Fibroblast of lung (primary cell): ENCODE measurements at regions not wholly inside any gene's neighbourhood (a gene's known extent, or its start where the extent isn't known, plus 50 kb on each side); places are given as distances from the start of the nearest gene placed in this dataset.

ENCODE experiments used
- DNase-seq, 2 donors: peaks; one replicate each; pipeline versions ENCODE4 v3.0.0 to v3.0.0-alpha.2; 2010; ENCODE audit warnings: low read depth in 2 of 2
- H2AFZ ChIP-seq: 2 replicates; pipeline ENCODE4 v1.5.1; 2012; ENCODE audit warnings: low read length, control low read depth, inconsistent platforms
- H3K27ac ChIP-seq: 2 replicates; pipeline ENCODE4 v1.5.1; 2011; ENCODE audit warnings: low read length, control low read depth; ENCODE audit not compliant: insufficient read depth
- H3K27me3 ChIP-seq: 2 replicates; pipeline ENCODE4 v1.5.1; 2011; ENCODE audit warnings: mild to moderate bottlenecking, low read length; ENCODE audit not compliant: control insufficient read depth, insufficient read depth
- H3K36me3 ChIP-seq: 2 replicates; pipeline ENCODE4 v1.5.1; 2011; ENCODE audit warnings: low read length; ENCODE audit not compliant: control insufficient read depth, insufficient read depth
- H3K4me1 ChIP-seq: 2 replicates; pipeline ENCODE4 v1.5.1; 2011; ENCODE audit warnings: low read length; ENCODE audit not compliant: control insufficient read depth, insufficient read depth; ENCODE audit errors: extremely low read depth
- H3K4me2 ChIP-seq: 2 replicates; pipeline ENCODE4 v1.5.1; 2011; ENCODE audit warnings: low read length, control low read depth; ENCODE audit not compliant: insufficient read depth; ENCODE audit errors: extremely low read depth
- H3K4me3 ChIP-seq, 4 experiments: fragments of 200-600 bp in 1 of 4; sonication (generic) in 1 of 4; replicated peaks in 1 of 4; 2 replicates each; pipeline ENCODE4 v1.5.1; 2011 to 2016; ENCODE audit warnings: low read length in 4 of 4, low read depth in 3 of 4, mild to moderate bottlenecking in 3 of 4, control low read depth in 2 of 4, inconsistent platforms in 1 of 4, mixed read lengths in 1 of 4; ENCODE audit not compliant: insufficient read depth in 1 of 4; ENCODE audit errors: control extremely low read depth in 1 of 4
- H3K79me2 ChIP-seq: 2 replicates; pipeline ENCODE4 v1.5.1; 2012; ENCODE audit warnings: mild to moderate bottlenecking, low read length, inconsistent platforms; ENCODE audit not compliant: control insufficient read depth, insufficient read depth
- H3K9ac ChIP-seq: 2 replicates; pipeline ENCODE4 v1.5.1; 2011; ENCODE audit warnings: mild to moderate bottlenecking, low read length, control low read depth; ENCODE audit not compliant: insufficient read depth
- H3K9me3 ChIP-seq: 2 replicates; pipeline ENCODE4 v1.5.1; 2012; ENCODE audit warnings: low read depth, low read length; ENCODE audit not compliant: control insufficient read depth, insufficient read depth
- H4K20me1 ChIP-seq: 2 replicates; pipeline ENCODE4 v1.5.1; 2011; ENCODE audit warnings: low read length; ENCODE audit not compliant: control insufficient read depth, insufficient read depth; ENCODE audit errors: extremely low read depth
- EZH2 ChIP-seq: IDR thresholded peaks from 2 replicates; pipeline ENCODE4 v1.5.1; 2012; ENCODE audit warnings: low read length, control low read depth, mild to moderate bottlenecking; ENCODE audit errors: missing control alignments
- TF ChIP-seq, protein P1 (sequence below), 2 donors: IDR thresholded peaks in 1 of 2; conservative IDR thresholded peaks in 1 of 2; 1 replicate in 1 of 2; 2 replicates in 1 of 2; pipeline ENCODE4 v1.5.1; 2011 to 2012; ENCODE audit warnings: low read length in 2 of 2, control low read depth in 1 of 2, inconsistent platforms in 1 of 2, low read depth in 1 of 2, mild to moderate bottlenecking in 1 of 2

DNA sequence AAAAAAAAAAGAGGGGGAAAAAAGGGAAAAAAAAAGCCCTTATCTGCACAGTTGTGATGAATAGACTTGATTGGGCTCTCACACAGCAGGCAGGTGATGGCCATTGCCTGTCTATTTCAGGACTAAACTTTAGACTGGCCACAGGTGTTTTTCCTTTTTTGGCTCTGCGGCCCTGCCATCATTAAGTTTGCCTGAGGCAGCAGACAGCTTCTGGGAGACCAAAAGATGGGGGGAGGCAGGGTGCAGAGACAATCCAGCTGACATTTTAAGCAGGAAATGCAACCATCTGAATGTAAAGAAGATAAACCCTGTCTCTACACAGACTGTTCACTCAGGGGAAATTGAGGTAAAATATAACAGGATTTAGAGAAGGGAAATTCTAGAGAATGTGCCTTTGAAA lies 295.0 kb upstream of the KCNH8 start:
- TF ChIP-seq, protein P1, sequence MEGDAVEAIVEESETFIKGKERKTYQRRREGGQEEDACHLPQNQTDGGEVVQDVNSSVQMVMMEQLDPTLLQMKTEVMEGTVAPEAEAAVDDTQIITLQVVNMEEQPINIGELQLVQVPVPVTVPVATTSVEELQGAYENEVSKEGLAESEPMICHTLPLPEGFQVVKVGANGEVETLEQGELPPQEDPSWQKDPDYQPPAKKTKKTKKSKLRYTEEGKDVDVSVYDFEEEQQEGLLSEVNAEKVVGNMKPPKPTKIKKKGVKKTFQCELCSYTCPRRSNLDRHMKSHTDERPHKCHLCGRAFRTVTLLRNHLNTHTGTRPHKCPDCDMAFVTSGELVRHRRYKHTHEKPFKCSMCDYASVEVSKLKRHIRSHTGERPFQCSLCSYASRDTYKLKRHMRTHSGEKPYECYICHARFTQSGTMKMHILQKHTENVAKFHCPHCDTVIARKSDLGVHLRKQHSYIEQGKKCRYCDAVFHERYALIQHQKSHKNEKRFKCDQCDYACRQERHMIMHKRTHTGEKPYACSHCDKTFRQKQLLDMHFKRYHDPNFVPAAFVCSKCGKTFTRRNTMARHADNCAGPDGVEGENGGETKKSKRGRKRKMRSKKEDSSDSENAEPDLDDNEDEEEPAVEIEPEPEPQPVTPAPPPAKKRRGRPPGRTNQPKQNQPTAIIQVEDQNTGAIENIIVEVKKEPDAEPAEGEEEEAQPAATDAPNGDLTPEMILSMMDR (conservative IDR thresholded peaks at IDR 0.05 in 1 of 2, IDR thresholded peaks at IDR 0.05 in 1 of 2; ENCODE audit: low read depth in 1 of 2, low read length in 2 of 2) = no peak
- TF ChIP-seq EZH2 = no peak

DNA sequence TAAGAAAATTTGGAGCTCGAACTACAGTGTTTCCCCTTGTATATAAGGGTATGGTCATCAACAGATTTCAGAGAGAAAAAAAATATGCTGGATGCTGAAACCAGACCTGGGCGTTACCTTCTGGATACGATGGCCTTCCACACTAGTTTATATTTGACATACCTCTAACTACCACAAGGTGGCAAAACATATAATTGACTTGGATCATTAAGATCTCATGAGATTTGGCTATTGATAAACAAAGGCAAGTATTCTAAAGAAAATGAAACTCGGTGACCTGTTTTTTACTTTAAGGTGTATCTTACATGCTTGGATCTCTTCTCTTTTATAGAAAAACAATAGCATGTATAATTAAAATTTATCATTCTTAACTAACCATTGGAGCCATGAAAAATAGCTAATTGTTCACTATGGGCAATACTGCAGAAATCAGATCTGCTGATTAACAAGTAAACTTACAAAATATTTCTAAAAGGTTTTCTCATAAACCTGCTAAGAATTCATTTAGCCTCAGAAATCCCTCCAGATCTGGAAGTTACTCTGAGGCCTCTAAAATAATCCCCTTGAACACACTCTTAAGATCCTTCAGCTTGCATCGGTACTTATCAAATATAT lies 300.6 kb upstream of the KCNH8 start:
- no peak overlapping the region for H3K4me3 ChIP-seq
- DNase-seq = no peak
- no peaks in the 10 kb centered on the region for H3K9me3 ChIP-seq
- TF ChIP-seq, protein P1 (conservative IDR thresholded peaks at IDR 0.05 in 1 of 2, IDR thresholded peaks at IDR 0.05 in 1 of 2; ENCODE audit: low read depth in 1 of 2, low read length in 2 of 2) = no peak
- TF ChIP-seq EZH2 = no peak
- H3K4me2 ChIP-seq = no peak overlapping the region
- no peak overlapping the region for H3K9ac ChIP-seq
- no peaks in the 10 kb centered on the region for H3K79me2 ChIP-seq
- H3K36me3 ChIP-seq = no peaks in the 10 kb centered on the region
- no peak overlapping the region for H3K27ac ChIP-seq
- no peaks in the 10 kb centered on the region for H3K4me1 ChIP-seq
- no peaks in the 10 kb centered on the region for H4K20me1 ChIP-seq
- H3K27me3 ChIP-seq = no peaks in the 10 kb centered on the region
- no peak overlapping the region for H2AFZ ChIP-seq

More for the DNA sequence above, 295.0 kb upstream of the KCNH8 start:
- Histone ChIP-seq H3K9me3 (no peaks in the 10 kb centered on the region), H3K36me3 (no peaks in the 10 kb centered on the region), H2AFZ (no peak overlapping the region), H3K27ac (no peak overlapping the region), H3K4me2 (no peak overlapping the region), H3K9ac (no peak overlapping the region), H3K79me2 (no peaks in the 10 kb centered on the region), H3K4me1 (no peaks in the 10 kb centered on the region), H4K20me1 (no peaks in the 10 kb centered on the region), H3K4me3 (no peak overlapping the region), H3K27me3 (no peaks in the 10 kb centered on the region)
- DNase-seq = no peak

DNA sequence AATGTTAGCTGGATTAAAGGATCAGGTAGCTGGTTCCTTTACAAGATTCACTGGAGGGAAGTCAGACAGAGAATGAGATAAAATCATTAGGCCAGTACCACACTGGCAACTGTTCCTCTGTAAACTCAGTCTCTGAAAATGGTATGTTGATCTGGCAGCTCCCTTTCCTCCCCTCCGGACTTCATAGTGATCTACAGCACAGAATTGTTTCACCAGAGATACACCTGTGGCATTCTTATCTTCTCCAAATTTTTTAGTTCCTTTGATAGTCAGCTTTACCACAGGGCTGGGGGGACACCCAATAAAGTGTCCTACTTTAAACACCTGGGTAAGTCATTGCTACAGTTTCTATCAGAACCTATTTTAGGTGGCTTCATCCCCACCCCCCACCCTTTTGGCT lies 304.3 kb upstream of the KCNH8 start:
- H3K4me1 ChIP-seq = no peaks in the 10 kb centered on the region
- no peak for TF ChIP-seq EZH2
- TF ChIP-seq, protein P1 (conservative IDR thresholded peaks at IDR 0.05 in 1 of 2, IDR thresholded peaks at IDR 0.05 in 1 of 2; ENCODE audit: low read depth in 1 of 2, low read length in 2 of 2) = no peak
- H2AFZ ChIP-seq = no peak overlapping the region
- DNase-seq = no peak
- no peak overlapping the region for H3K4me2 ChIP-seq
- H3K9me3 ChIP-seq = no peaks in the 10 kb centered on the region
- H4K20me1 ChIP-seq = no peaks in the 10 kb centered on the region
- H3K27me3 ChIP-seq = no peaks in the 10 kb centered on the region
- no peak overlapping the region for H3K4me3 ChIP-seq
- no peaks in the 10 kb centered on the region for H3K36me3 ChIP-seq
- no peaks in the 10 kb centered on the region for H3K79me2 ChIP-seq
- no peak overlapping the region for H3K9ac ChIP-seq
- H3K27ac ChIP-seq = no peak overlapping the region
